AG04450 (cell line): ENCODE measurements at regions not wholly inside any gene's neighbourhood (a gene's known extent, or its start where the extent isn't known, plus 50 kb on each side); places are given as distances from the start of the nearest gene placed in this dataset.

Experiments
- CTCF ChIA-PET: fragments of 300-600, 350-600 bp; formaldehyde crosslinking; extraction: SDS; loops from one replicate; lab custom pipeline; 2022; ENCODE audit warnings: antibody characterized with exemption, inconsistent platforms; lab: Charles Lee
- POLR2A ChIA-PET: fragments of 350-600 bp; formaldehyde crosslinking; extraction: SDS; loops from one replicate; lab custom pipeline; 2021; ENCODE audit warnings: antibody characterized with exemption, inconsistent platforms; lab: Yijun Ruan, JAX
- DNase-seq: peaks from one replicate; pipeline ENCODE4 v3.0.0-alpha.2; 2011; ENCODE audit warnings: low read depth, low spot score
- H3K27ac ChIP-seq: one replicate; pipeline ENCODE4 v1.5.1; 2012; ENCODE audit warnings: low read depth, low read length, control low read depth
- H3K27me3 ChIP-seq: one replicate; pipeline ENCODE4 v1.6.0; 2012; ENCODE audit warnings: low read length; ENCODE audit not compliant: control insufficient read depth, insufficient read depth
- H3K4me3 ChIP-seq: 2 replicates; pipeline ENCODE4 v1.5.1; 2011; ENCODE audit warnings: mild to moderate bottlenecking, low read depth, low read length, control low read depth
- H3K9me3 ChIP-seq: 2 replicates; pipeline ENCODE4 v1.5.1; 2012; ENCODE audit warnings: low read length; ENCODE audit not compliant: control insufficient read depth, insufficient read depth
- CTCF ChIP-seq: IDR thresholded peaks from 2 replicates; pipeline ENCODE4 v1.5.1; 2011; ENCODE audit warnings: low read depth, low read length, control low read depth, inconsistent platforms

GRCh38 chr20:18972251-18972876 lies 158.8 kb downstream of the SCP2D1 start:
- Histone ChIP-seq H3K27ac (no peak overlapping the region), H3K4me3 (no peak overlapping the region), H3K27me3 (no peaks in the 10 kb centered on the region), H3K9me3 (peaks cover 25% of the 10 kb centered on the region)
- ChIA-PET POLR2A (no interaction called here), CTCF (no interaction called here)
- TF ChIP-seq CTCF, result no peak
- no peak for DNase-seq

- H3K4me3 ChIP-seq, result no peak overlapping the region
- H3K9me3 ChIP-seq, result peaks cover 28% of the 10 kb centered on the region
- no peak overlapping the region for H3K27ac ChIP-seq
- no peak for TF ChIP-seq CTCF
- H3K27me3 ChIP-seq, result no peaks in the 10 kb centered on the region
- ChIA-PET CTCF (no interaction called here), POLR2A (no interaction called here)
- no peak for DNase-seq
Measured at GRCh38 chr20:18973529-18974173, 160.1 kb downstream of the SCP2D1 start.

GRCh38 chr20:18974660-18975059 lies 161.1 kb downstream of the SCP2D1 start:
- no peak overlapping the region for H3K4me3 ChIP-seq
- H3K27me3 ChIP-seq, result no peaks in the 10 kb centered on the region
- ChIA-PET POLR2A (no interaction called here), CTCF (no interaction called here)
- no peak overlapping the region for H3K27ac ChIP-seq
- no peak for DNase-seq
- TF ChIP-seq CTCF, result no peak
- peaks cover 28% of the 10 kb centered on the region for H3K9me3 ChIP-seq

- DNase-seq, result no peak
- H3K27ac ChIP-seq, result no peak overlapping the region
- ChIA-PET POLR2A (no interaction called here), CTCF (no interaction called here)
- peaks cover 19% of the 10 kb centered on the region for H3K9me3 ChIP-seq
- TF ChIP-seq CTCF, result no peak
- no peak overlapping the region for H3K4me3 ChIP-seq
- no peaks in the 10 kb centered on the region for H3K27me3 ChIP-seq
Measured at GRCh38 chr20:18977441-18977840, 163.9 kb downstream of the SCP2D1 start.

GRCh38 chr20:18978311-18978710 lies 164.7 kb downstream of the SCP2D1 start:
- Histone ChIP-seq H3K27me3 (no peaks in the 10 kb centered on the region), H3K9me3 (peaks cover 18% of the 10 kb centered on the region), H3K4me3 (no peak overlapping the region), H3K27ac (no peak overlapping the region)
- POLR2A ChIA-PET, result no interaction called here
- TF ChIP-seq CTCF, result no peak
- CTCF ChIA-PET, result no interaction called here
- no peak for DNase-seq
